ENCODE measurements at regions not wholly inside any gene's neighbourhood (a gene's known extent, or its start where the extent isn't known, plus 50 kb on each side); places are given as distances from the start of the nearest gene placed in this dataset.
"Not testable (repeated sequence)": the region's sequence is repeated elsewhere in the genome, so short reads cannot be mapped to it uniquely, and the experiment has no call there.

- Mint-ChIP-seq H3K4me3 (no peak overlapping the region), H3K9me3 (ENCODE audit: low read depth) (peaks cover 20% of the 10 kb centered on the region), H3K27ac (no peak overlapping the region), H3K27me3 (no peaks in the 10 kb centered on the region), H3K4me1 (ENCODE audit: low read depth) (peaks cover 6% of the 10 kb centered on the region), H3K36me3 (peaks cover 8% of the 10 kb centered on the region)
These were observed 146.2 kb upstream of the SMLR1 start for GRCh38 chr6:130681028-130681427.

- peaks cover 6% of the 10 kb centered on the region for H3K36me3 Mint-ChIP-seq
- H3K27me3 Mint-ChIP-seq = no peaks in the 10 kb centered on the region
- H3K27ac Mint-ChIP-seq = no peak overlapping the region
- peaks cover 2% of the 10 kb centered on the region for H3K4me1 Mint-ChIP-seq (ENCODE audit: low read depth)
- no peak overlapping the region for H3K4me3 Mint-ChIP-seq
- peaks cover 11% of the 10 kb centered on the region for H3K9me3 Mint-ChIP-seq (ENCODE audit: low read depth)
These were observed 145.1 kb upstream of the SMLR1 start for GRCh38 chr6:130682066-130682465.

- Mint-ChIP-seq H3K4me3 (no peak overlapping the region), H3K4me1 (ENCODE audit: low read depth) (peaks cover 2% of the 10 kb centered on the region), H3K9me3 (ENCODE audit: low read depth) (peaks cover 7% of the 10 kb centered on the region), H3K36me3 (peaks cover 4% of the 10 kb centered on the region), H3K27ac (no peak overlapping the region), H3K27me3 (no peaks in the 10 kb centered on the region)
These were observed 143.3 kb upstream of the SMLR1 start for GRCh38 chr6:130683761-130684517.

GRCh38 chr6:130692659-130693058 lies 134.5 kb upstream of the SMLR1 start:
- no peaks in the 10 kb centered on the region for H3K9me3 Mint-ChIP-seq (ENCODE audit: low read depth)
- peaks cover 9% of the 10 kb centered on the region for H3K36me3 Mint-ChIP-seq
- peak overlapping the region; percentile 4 for H3K27ac Mint-ChIP-seq
- peaks cover 36% of the 10 kb centered on the region for H3K4me1 Mint-ChIP-seq (ENCODE audit: low read depth)
- no peak overlapping the region for H3K4me3 Mint-ChIP-seq
- no peaks in the 10 kb centered on the region for H3K27me3 Mint-ChIP-seq

GRCh38 chr6:130693944-130694343 lies 133.3 kb upstream of the SMLR1 start:
- Mint-ChIP-seq H3K27ac (no peak overlapping the region), H3K36me3 (peaks cover 4% of the 10 kb centered on the region), H3K9me3 (ENCODE audit: low read depth) (no peaks in the 10 kb centered on the region), H3K4me1 (ENCODE audit: low read depth) (peaks cover 42% of the 10 kb centered on the region), H3K27me3 (no peaks in the 10 kb centered on the region), H3K4me3 (no peak overlapping the region)

- H3K27ac Mint-ChIP-seq = no peak overlapping the region
- peaks cover 4% of the 10 kb centered on the region for H3K36me3 Mint-ChIP-seq
- H3K4me3 Mint-ChIP-seq = no peak overlapping the region
- no peaks in the 10 kb centered on the region for H3K9me3 Mint-ChIP-seq (ENCODE audit: low read depth)
- no peaks in the 10 kb centered on the region for H3K27me3 Mint-ChIP-seq
- peaks cover 42% of the 10 kb centered on the region for H3K4me1 Mint-ChIP-seq (ENCODE audit: low read depth)
These were observed 132.6 kb upstream of the SMLR1 start for GRCh38 chr6:130694606-130695005.

- no peak overlapping the region for H3K27ac Mint-ChIP-seq
- H3K9me3 Mint-ChIP-seq (ENCODE audit: low read depth) = no peaks in the 10 kb centered on the region
- H3K4me1 Mint-ChIP-seq (ENCODE audit: low read depth) = peaks cover 50% of the 10 kb centered on the region
- H3K4me3 Mint-ChIP-seq = no peak overlapping the region
- peaks cover 4% of the 10 kb centered on the region for H3K36me3 Mint-ChIP-seq
- H3K27me3 Mint-ChIP-seq = no peaks in the 10 kb centered on the region
These were observed 130.4 kb upstream of the SMLR1 start for GRCh38 chr6:130696806-130697205.

- Mint-ChIP-seq H3K9me3 (ENCODE audit: low read depth) (no peaks in the 10 kb centered on the region), H3K27me3 (no peaks in the 10 kb centered on the region), H3K36me3 (peaks cover 2% of the 10 kb centered on the region), H3K4me3 (no peak overlapping the region), H3K27ac (peak overlapping the region; percentile 22), H3K4me1 (ENCODE audit: low read depth) (peaks cover 49% of the 10 kb centered on the region)
These were observed 129.8 kb upstream of the SMLR1 start for GRCh38 chr6:130697271-130697994.

- H3K27ac Mint-ChIP-seq = no peak overlapping the region
- H3K9me3 Mint-ChIP-seq (ENCODE audit: low read depth) = peaks cover 4% of the 10 kb centered on the region
- H3K27me3 Mint-ChIP-seq = peaks cover 2% of the 10 kb centered on the region
- H3K4me1 Mint-ChIP-seq (ENCODE audit: low read depth) = peaks cover 47% of the 10 kb centered on the region
- peaks cover 6% of the 10 kb centered on the region for H3K36me3 Mint-ChIP-seq
- no peak overlapping the region for H3K4me3 Mint-ChIP-seq
These were observed 129.1 kb upstream of the SMLR1 start for GRCh38 chr6:130697995-130698535.

GRCh38 chr6:130699742-130700141 lies 127.5 kb upstream of the SMLR1 start:
- Mint-ChIP-seq H3K27ac (no peak overlapping the region), H3K36me3 (peaks cover 17% of the 10 kb centered on the region), H3K4me3 (no peak overlapping the region), H3K4me1 (ENCODE audit: low read depth) (peaks cover 34% of the 10 kb centered on the region), H3K9me3 (ENCODE audit: low read depth) (peaks cover 5% of the 10 kb centered on the region), H3K27me3 (peaks cover 2% of the 10 kb centered on the region)

GRCh38 chr6:130700397-130700796 lies 126.8 kb upstream of the SMLR1 start:
- Mint-ChIP-seq H3K4me1 (ENCODE audit: low read depth) (peaks cover 34% of the 10 kb centered on the region), H3K27ac (no peak overlapping the region), H3K9me3 (ENCODE audit: low read depth) (peaks cover 5% of the 10 kb centered on the region), H3K36me3 (peaks cover 17% of the 10 kb centered on the region), H3K27me3 (peaks cover 2% of the 10 kb centered on the region), H3K4me3 (no peak overlapping the region)

- no peaks in the 10 kb centered on the region for H3K9me3 Mint-ChIP-seq (ENCODE audit: low read depth)
- no peaks in the 10 kb centered on the region for H3K27me3 Mint-ChIP-seq
- H3K4me3 Mint-ChIP-seq = no peak overlapping the region
- peaks cover 10% of the 10 kb centered on the region for H3K36me3 Mint-ChIP-seq
- no peak overlapping the region for H3K27ac Mint-ChIP-seq
- H3K4me1 Mint-ChIP-seq (ENCODE audit: low read depth) = peaks cover 11% of the 10 kb centered on the region
These were observed 118.9 kb upstream of the SMLR1 start for GRCh38 chr6:130708338-130708737.

- not testable (repeated sequence) for H3K4me3 Mint-ChIP-seq, H3K27me3 Mint-ChIP-seq
These were observed 115.6 kb upstream of the SMLR1 start for GRCh38 chr6:130711641-130712040.

GRCh38 chr6:130713144-130713543 lies 114.1 kb upstream of the SMLR1 start:
- no peaks in the 10 kb centered on the region for H3K9me3 Mint-ChIP-seq (ENCODE audit: low read depth)
- no peaks in the 10 kb centered on the region for H3K27me3 Mint-ChIP-seq
- H3K4me1 Mint-ChIP-seq (ENCODE audit: low read depth) = peaks cover 20% of the 10 kb centered on the region
- H3K36me3 Mint-ChIP-seq = peaks cover 2% of the 10 kb centered on the region
- H3K4me3 Mint-ChIP-seq = no peak overlapping the region
- no peak overlapping the region for H3K27ac Mint-ChIP-seq

More at GRCh38 chr6:130711641-130712040, 115.6 kb upstream of the SMLR1 start:
- H3K36me3 Mint-ChIP-seq; H3K9me3 Mint-ChIP-seq (ENCODE audit: low read depth); H3K27ac Mint-ChIP-seq: not testable (repeated sequence)
- peaks cover 11% of the 10 kb centered on the region for H3K4me1 Mint-ChIP-seq (ENCODE audit: low read depth)

- no peak overlapping the region for H3K4me3 Mint-ChIP-seq
- H3K9me3 Mint-ChIP-seq (ENCODE audit: low read depth) = peaks cover 10% of the 10 kb centered on the region
- no peaks in the 10 kb centered on the region for H3K27me3 Mint-ChIP-seq
- H3K4me1 Mint-ChIP-seq (ENCODE audit: low read depth) = peaks cover 14% of the 10 kb centered on the region
- H3K36me3 Mint-ChIP-seq = peaks cover 4% of the 10 kb centered on the region
- H3K27ac Mint-ChIP-seq = no peak overlapping the region
These were observed 112.1 kb upstream of the SMLR1 start for GRCh38 chr6:130715058-130715457.

All from activated naive CD8-positive, alpha-beta T cell (primary cell).